Panc1 (cell line): ENCODE measurements at regions not wholly inside any gene's neighbourhood (a gene's known extent, or its start where the extent isn't known, plus 50 kb on each side); places are given as distances from the start of the nearest gene placed in this dataset.

ENCODE experiments used
- POLR2AphosphoS5 ChIP-seq: IDR thresholded peaks from 2 replicates; pipeline ENCODE4 v1.6.1; 2012; ENCODE audit warnings: mild to moderate bottlenecking, low read depth, low read length, moderate library complexity
- SIN3A ChIP-seq: IDR thresholded peaks from 2 replicates; pipeline ENCODE4 v1.6.1; 2012; ENCODE audit warnings: low read depth, mild to moderate bottlenecking, low read length, moderate library complexity, borderline replicate concordance; ENCODE audit not compliant: insufficient read depth
- TCF7L2 ChIP-seq: IDR thresholded peaks from 2 replicates; pipeline ENCODE4 v1.6.1; 2011; ENCODE audit warnings: mild to moderate bottlenecking, low read depth, low read length, inconsistent platforms
- TF ChIP-seq, protein P1 (sequence below): fragments of 450-650 bp; IDR thresholded peaks from 2 replicates; pipeline ENCODE4 v1.5.1; 2017; ENCODE audit warnings: mild to moderate bottlenecking
- TF ChIP-seq, protein P2 (sequence below), 2 experiments: IDR thresholded peaks; 2 replicates each; pipeline ENCODE4 v1.6.1; 2011 to 2012; ENCODE audit warnings: low read depth in 2 of 2, control low read depth in 1 of 2, low read length in 1 of 2, mild to moderate bottlenecking in 1 of 2, moderate library complexity in 1 of 2; ENCODE audit not compliant: insufficient read depth in 1 of 2

DNA sequence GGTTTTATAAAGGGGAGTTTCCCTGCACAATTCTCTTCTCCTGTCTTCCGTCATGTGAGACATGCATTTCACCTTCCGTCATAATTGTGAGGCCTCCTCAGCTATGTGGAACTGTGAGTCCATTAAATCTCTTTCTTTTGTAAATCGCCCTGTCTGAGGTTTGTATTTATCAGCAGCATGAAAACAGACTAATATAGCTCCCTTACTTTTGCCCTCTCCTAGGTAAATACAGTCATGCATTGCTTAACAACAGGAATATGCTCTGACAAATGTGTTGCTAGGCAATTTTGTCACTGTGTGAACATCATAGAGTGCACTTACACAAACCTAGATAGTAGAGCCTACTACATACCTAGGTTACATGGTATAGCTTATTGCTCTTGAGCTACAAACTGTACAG, 616.8 kb downstream of the RWDD3 start:
- TF ChIP-seq, protein P1, sequence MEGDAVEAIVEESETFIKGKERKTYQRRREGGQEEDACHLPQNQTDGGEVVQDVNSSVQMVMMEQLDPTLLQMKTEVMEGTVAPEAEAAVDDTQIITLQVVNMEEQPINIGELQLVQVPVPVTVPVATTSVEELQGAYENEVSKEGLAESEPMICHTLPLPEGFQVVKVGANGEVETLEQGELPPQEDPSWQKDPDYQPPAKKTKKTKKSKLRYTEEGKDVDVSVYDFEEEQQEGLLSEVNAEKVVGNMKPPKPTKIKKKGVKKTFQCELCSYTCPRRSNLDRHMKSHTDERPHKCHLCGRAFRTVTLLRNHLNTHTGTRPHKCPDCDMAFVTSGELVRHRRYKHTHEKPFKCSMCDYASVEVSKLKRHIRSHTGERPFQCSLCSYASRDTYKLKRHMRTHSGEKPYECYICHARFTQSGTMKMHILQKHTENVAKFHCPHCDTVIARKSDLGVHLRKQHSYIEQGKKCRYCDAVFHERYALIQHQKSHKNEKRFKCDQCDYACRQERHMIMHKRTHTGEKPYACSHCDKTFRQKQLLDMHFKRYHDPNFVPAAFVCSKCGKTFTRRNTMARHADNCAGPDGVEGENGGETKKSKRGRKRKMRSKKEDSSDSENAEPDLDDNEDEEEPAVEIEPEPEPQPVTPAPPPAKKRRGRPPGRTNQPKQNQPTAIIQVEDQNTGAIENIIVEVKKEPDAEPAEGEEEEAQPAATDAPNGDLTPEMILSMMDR: no peak
- TF ChIP-seq, protein P2, sequence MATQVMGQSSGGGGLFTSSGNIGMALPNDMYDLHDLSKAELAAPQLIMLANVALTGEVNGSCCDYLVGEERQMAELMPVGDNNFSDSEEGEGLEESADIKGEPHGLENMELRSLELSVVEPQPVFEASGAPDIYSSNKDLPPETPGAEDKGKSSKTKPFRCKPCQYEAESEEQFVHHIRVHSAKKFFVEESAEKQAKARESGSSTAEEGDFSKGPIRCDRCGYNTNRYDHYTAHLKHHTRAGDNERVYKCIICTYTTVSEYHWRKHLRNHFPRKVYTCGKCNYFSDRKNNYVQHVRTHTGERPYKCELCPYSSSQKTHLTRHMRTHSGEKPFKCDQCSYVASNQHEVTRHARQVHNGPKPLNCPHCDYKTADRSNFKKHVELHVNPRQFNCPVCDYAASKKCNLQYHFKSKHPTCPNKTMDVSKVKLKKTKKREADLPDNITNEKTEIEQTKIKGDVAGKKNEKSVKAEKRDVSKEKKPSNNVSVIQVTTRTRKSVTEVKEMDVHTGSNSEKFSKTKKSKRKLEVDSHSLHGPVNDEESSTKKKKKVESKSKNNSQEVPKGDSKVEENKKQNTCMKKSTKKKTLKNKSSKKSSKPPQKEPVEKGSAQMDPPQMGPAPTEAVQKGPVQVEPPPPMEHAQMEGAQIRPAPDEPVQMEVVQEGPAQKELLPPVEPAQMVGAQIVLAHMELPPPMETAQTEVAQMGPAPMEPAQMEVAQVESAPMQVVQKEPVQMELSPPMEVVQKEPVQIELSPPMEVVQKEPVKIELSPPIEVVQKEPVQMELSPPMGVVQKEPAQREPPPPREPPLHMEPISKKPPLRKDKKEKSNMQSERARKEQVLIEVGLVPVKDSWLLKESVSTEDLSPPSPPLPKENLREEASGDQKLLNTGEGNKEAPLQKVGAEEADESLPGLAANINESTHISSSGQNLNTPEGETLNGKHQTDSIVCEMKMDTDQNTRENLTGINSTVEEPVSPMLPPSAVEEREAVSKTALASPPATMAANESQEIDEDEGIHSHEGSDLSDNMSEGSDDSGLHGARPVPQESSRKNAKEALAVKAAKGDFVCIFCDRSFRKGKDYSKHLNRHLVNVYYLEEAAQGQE (IDR thresholded peaks at IDR 0.05; ENCODE audit: insufficient read depth in 1 of 2, low read depth in 2 of 2, low read length in 1 of 2): no peak
- TF ChIP-seq POLR2AphosphoS5 (no peak), TCF7L2 (no peak), SIN3A (no peak)
